VCaP (cell line): ENCODE measurements at regions not wholly inside any gene's neighbourhood (a gene's known extent, or its start where the extent isn't known, plus 50 kb on each side); places are given as distances from the start of the nearest gene placed in this dataset.

Experiments
- H3K27ac ChIP-seq: fragments of 450-650 bp; 2 replicates; pipeline ENCODE4 v1.5.1; 2017
- TF ChIP-seq, protein P1 (sequence below): fragments of 450-650 bp; conservative IDR thresholded peaks from 2 replicates; pipeline ENCODE4 v1.5.1; 2017; ENCODE audit warnings: mild to moderate bottlenecking, moderate library complexity

DNA sequence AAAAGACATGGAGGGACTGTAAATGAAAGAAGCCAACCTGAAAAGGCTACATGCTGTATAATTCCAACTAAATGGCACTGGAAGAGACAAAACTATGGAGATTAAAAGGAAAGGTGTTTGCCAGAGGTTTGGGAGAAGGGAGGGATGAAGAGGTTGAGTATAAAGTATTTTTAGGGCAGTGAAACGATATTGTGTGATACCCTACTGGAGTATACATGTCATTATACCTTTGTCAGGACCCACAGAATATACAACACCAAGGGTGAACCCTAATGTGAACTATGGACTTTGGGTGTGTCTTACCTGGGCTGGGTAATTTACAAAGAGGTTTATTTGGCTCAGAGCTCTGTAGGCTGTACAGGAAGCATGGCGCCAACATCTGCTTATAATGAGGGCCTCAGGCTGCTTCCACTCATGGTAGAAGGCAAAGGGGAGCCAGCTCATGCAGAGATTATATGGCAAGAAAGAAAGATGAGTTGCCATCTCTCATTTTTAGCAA, 73.4 kb downstream of the CD2 start:
- TF ChIP-seq, protein P1, sequence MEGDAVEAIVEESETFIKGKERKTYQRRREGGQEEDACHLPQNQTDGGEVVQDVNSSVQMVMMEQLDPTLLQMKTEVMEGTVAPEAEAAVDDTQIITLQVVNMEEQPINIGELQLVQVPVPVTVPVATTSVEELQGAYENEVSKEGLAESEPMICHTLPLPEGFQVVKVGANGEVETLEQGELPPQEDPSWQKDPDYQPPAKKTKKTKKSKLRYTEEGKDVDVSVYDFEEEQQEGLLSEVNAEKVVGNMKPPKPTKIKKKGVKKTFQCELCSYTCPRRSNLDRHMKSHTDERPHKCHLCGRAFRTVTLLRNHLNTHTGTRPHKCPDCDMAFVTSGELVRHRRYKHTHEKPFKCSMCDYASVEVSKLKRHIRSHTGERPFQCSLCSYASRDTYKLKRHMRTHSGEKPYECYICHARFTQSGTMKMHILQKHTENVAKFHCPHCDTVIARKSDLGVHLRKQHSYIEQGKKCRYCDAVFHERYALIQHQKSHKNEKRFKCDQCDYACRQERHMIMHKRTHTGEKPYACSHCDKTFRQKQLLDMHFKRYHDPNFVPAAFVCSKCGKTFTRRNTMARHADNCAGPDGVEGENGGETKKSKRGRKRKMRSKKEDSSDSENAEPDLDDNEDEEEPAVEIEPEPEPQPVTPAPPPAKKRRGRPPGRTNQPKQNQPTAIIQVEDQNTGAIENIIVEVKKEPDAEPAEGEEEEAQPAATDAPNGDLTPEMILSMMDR, result no peak
- no peak overlapping the region for H3K27ac ChIP-seq

DNA sequence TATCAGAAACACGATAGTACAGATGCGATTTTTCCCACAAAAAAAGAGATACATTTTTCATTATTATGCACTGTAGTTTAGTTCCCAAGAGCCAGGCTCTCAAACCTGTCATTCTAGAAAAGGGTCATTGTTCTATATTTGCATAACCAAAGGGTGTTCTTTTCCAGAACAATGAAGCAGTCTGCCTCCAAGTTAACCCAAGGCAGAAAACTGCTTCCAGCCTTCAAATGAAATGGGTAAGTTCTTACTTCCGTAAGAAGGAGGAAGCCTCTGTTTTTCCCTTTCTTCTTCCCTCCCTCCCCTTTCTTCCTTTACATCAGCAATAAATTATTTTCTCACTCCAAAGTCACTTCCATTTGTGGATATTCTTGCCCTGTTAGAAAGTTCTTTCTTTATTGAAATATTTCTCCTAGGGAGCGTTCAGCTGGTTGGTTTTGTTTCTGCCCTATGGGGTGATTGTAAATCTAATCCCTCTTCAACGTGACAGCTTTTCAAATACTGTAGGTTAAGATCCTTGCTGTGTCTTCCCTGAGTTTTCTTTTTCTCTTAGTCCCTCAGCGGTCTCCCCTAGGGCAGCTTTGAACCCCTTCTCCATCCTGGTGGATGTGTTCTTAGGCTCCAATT, 77.3 kb upstream of the PTGFRN start:
- H3K27ac ChIP-seq, result no peak overlapping the region

DNA sequence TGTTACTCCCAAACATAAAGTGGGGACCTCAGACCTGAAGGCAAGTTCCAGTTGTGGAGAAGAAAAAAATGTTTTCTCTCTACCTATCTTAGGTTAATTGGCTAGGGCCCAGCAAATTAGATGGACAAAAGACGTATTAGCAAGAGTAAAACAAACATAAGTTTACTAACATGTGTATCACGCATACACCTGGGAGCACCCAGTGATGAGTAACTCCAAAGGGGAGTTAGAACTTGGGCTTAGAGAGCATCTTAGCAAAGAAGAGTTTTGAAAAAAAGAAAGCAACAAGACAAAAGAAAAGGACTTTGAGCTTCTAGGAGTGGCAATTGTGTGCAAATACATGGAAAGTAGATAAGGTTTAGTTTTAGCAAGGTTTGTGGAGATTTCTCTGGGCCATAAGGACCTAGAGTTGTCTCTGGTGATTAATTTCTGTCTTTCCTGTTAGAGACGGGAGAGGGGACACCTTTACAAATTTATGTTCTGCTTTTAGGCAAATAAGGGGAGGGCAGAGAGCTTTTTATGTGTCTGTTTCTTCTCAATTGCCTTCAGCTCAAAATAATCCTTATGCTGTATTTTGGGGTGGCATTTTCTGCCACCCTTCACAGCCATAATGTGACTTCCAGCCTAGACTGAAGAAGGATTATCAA, 76.7 kb upstream of the PTGFRN start:
- no peak overlapping the region for H3K27ac ChIP-seq
- TF ChIP-seq, protein P1, result no peak

More for the DNA sequence above, 77.3 kb upstream of the PTGFRN start:
- TF ChIP-seq, protein P1, result no peak

DNA sequence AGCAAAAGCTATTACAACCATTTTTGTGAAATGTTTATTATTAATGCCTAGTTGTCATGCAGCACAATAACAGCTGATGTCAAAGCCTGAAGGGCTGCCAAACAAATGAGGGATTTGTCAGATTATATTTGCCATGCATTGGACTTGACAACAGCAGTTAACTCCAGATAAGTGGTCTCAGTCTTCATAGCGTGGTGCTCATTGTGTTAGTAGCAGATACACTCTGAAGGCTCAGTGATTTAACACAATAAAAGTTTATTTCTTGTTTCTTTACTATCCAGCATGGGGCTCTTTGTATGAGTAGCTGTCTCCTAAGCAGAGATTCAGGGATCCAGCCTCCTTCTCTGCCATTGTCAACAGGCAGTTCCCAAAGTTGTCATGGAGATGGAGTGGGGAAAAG, 76.0 kb upstream of the PTGFRN start:
- TF ChIP-seq, protein P1, result no peak
- no peak overlapping the region for H3K27ac ChIP-seq

DNA sequence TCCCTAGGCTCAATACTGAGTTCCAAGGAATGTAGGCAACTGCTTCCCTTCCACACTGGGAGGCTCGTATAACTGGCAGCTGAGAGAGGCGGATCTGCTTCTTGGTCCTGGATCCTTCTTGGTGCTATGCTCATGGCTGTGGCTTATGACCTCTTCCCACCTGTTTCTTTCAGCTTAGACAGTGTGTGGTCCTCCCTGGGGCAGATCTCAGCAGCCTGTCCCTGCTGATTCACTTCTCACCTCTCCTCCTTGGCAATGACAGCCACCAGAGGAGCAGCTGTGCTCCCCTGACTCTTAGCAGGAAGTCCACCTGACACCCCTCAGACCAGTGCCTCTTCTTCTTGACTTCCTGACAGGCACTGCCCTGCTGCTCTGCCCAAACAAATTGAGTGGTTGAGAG, 75.1 kb upstream of the PTGFRN start:
- TF ChIP-seq, protein P1, result no peak
- no peak overlapping the region for H3K27ac ChIP-seq

DNA sequence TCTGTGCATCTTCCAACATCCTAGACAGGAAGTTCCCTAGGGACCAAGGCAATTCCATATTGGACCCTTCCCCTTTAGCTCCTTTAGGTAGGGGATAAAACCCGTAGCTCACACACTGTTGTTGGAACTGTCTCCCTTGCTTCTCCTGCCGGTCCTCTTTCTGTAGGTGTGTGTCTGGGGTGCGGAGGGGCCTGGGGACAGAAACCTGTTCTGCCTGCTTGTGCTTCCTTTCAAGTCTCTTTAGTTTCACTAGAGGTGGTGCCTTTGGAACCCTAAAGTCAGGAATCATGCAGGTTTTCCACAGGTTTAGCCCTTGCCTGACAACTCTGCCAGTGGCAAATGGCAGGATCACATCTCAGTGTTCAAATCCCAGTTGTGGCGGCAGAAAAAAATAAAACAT, 74.6 kb upstream of the PTGFRN start:
- TF ChIP-seq, protein P1, result no peak
- H3K27ac ChIP-seq, result no peak overlapping the region

DNA sequence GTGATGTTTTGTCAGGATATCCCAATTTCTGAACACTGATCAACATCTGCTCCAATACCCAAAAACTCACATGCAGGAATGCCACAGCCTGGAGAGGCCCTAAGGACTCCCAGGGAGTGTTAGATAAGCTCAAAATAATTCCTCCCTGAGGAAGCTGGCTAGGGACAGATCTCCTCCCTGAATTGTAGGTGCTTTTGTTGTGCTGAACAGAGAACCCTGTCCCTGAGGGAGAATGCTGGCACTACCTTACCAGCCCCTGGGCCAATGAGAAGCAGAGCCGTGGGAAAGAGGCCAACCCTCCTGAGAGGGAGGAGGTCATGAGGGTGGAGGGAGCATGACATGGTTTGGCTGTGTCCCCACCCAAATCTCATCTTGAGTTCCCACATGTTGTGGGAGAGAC, 73.6 kb upstream of the PTGFRN start:
- no peak overlapping the region for H3K27ac ChIP-seq
- TF ChIP-seq, protein P1, result no peak
